Colonic mucosa (tissue), 4 donors: ENCODE measurements at regions not wholly inside any gene's neighbourhood (a gene's known extent, or its start where the extent isn't known, plus 50 kb on each side); places are given as distances from the start of the nearest gene placed in this dataset.

Experiments
- DNase-seq: peaks from one replicate; pipeline ENCODE4 v3.0.0-alpha.2; 2020
- H3K27ac ChIP-seq: fragments of 200-600 bp; one replicate; pipeline ENCODE4 v1.8.0; 2021
- H3K27me3 ChIP-seq: fragments of 200-600 bp; one replicate; pipeline ENCODE4 v1.8.0; 2021
- H3K36me3 ChIP-seq: fragments of 200-600 bp; one replicate; pipeline ENCODE4 v1.8.0; 2021
- H3K4me1 ChIP-seq: fragments of 200-600 bp; one replicate; pipeline ENCODE4 v1.8.0; 2021; ENCODE audit warnings: mild to moderate bottlenecking
- H3K4me3 ChIP-seq: fragments of 200-600 bp; one replicate; pipeline ENCODE4 v1.8.0; 2021
- H3K9ac ChIP-seq, 2 donors: one replicate each; pipeline ENCODE4 v1.7.0; 2013; ENCODE audit warnings: control low read depth in 2 of 2, low read depth in 2 of 2, low read length in 2 of 2
- H3K9me3 ChIP-seq: fragments of 200-600 bp; one replicate; pipeline ENCODE4 v1.8.0; 2021
- CTCF ChIP-seq: fragments of 200-600 bp; IDR thresholded peaks from one replicate; pipeline ENCODE4 v1.8.0; 2022; ENCODE audit warnings: antibody characterized with exemption, mild to moderate bottlenecking
- intact Hi-C: fragments of 100-400 bp; cut with DNase I; formaldehyde crosslinking; loops from one replicate; pipeline ENCODE4 v1.14.1; 2022
- donor health status: healthy.
- donor health status: DM: no; HTN: no; CAD: no.
- donor health status: DM: no; HTN: no; CAD: no.

- TF ChIP-seq CTCF, result no peak
- Histone ChIP-seq H3K27me3 (no peaks in the 10 kb centered on the region), H3K4me3 (no peak overlapping the region), H3K36me3 (no peaks in the 10 kb centered on the region), H3K9me3 (no peaks in the 10 kb centered on the region), H3K4me1 (no peaks in the 10 kb centered on the region), H3K9ac (no peak overlapping the region), H3K27ac (no peak overlapping the region)
- intact Hi-C loops, result no loop called here
- no peak for DNase-seq
These were observed 343.8 kb upstream of the SLC10A2 start for GRCh38 chr13:103410002-103410401.

GRCh38 chr13:103406967-103407366 is 340.8 kb upstream of the SLC10A2 start:
- no peak for DNase-seq
- H3K4me3 ChIP-seq, result no peak overlapping the region
- H3K4me1 ChIP-seq, result no peaks in the 10 kb centered on the region
- no peaks in the 10 kb centered on the region for H3K9me3 ChIP-seq
- no peaks in the 10 kb centered on the region for H3K36me3 ChIP-seq
- intact Hi-C loops, result no loop called here
- TF ChIP-seq CTCF, result no peak
- no peak overlapping the region for H3K9ac ChIP-seq
- H3K27me3 ChIP-seq, result no peaks in the 10 kb centered on the region
- H3K27ac ChIP-seq, result no peak overlapping the region

GRCh38 chr13:103405297-103405696 is 339.1 kb upstream of the SLC10A2 start:
- no peaks in the 10 kb centered on the region for H3K36me3 ChIP-seq
- H3K4me3 ChIP-seq, result no peak overlapping the region
- TF ChIP-seq CTCF, result no peak
- intact Hi-C loops, result no loop called here
- no peaks in the 10 kb centered on the region for H3K27me3 ChIP-seq
- no peak for DNase-seq
- H3K9ac ChIP-seq, result no peak overlapping the region
- no peak overlapping the region for H3K27ac ChIP-seq
- no peaks in the 10 kb centered on the region for H3K4me1 ChIP-seq
- no peaks in the 10 kb centered on the region for H3K9me3 ChIP-seq

GRCh38 chr13:103403814-103404213 is 337.6 kb upstream of the SLC10A2 start:
- no peak for TF ChIP-seq CTCF
- H3K9ac ChIP-seq, result no peak overlapping the region
- DNase-seq, result no peak
- intact Hi-C loops, result no loop called here
- H3K27me3 ChIP-seq, result no peaks in the 10 kb centered on the region
- no peaks in the 10 kb centered on the region for H3K4me1 ChIP-seq
- no peak overlapping the region for H3K27ac ChIP-seq
- no peaks in the 10 kb centered on the region for H3K36me3 ChIP-seq
- no peaks in the 10 kb centered on the region for H3K9me3 ChIP-seq
- H3K4me3 ChIP-seq, result no peak overlapping the region

GRCh38 chr13:103403148-103403740 is 337.0 kb upstream of the SLC10A2 start:
- Histone ChIP-seq H3K27me3 (no peaks in the 10 kb centered on the region), H3K4me1 (no peaks in the 10 kb centered on the region), H3K4me3 (no peak overlapping the region), H3K27ac (no peak overlapping the region), H3K9ac (no peak overlapping the region), H3K36me3 (no peaks in the 10 kb centered on the region), H3K9me3 (no peaks in the 10 kb centered on the region)
- intact Hi-C loops, result no loop called here
- TF ChIP-seq CTCF, result no peak
- DNase-seq, result no peak
